IMR-90 (cell line): ENCODE measurements at regions not wholly inside any gene's neighbourhood (a gene's known extent, or its start where the extent isn't known, plus 50 kb on each side); places are given as distances from the start of the nearest gene placed in this dataset.

Experiments used
- ATAC-seq: fragments of 200-7000 bp; cut with Tn5 transposase; 2 replicates; pipeline ENCODE4 v1.9.1; 2020; ENCODE audit warnings: low read depth, mild to moderate bottlenecking, moderate library complexity
- BruUV-seq: library from RNA; stranded (reverse); fragments of 400-500 nt; replicated peaks from 2 replicates; lab custom pipeline; 2021; lab: Mats Ljungman, UMichigan
- CTCF ChIA-PET: fragments of 300-600 bp; formaldehyde crosslinking; extraction: SDS; loops from one replicate; lab custom pipeline; 2021; ENCODE audit warnings: antibody characterized with exemption; lab: Yijun Ruan, JAX
- POLR2A ChIA-PET: fragments of 300-600 bp; sonication (Branson Sonifier 250); formaldehyde crosslinking; loops from one replicate; lab custom pipeline; 2022; ENCODE audit warnings: antibody characterized with exemption; ENCODE audit not compliant: unreplicated experiment; lab: Charles Lee
- DNase-seq: peaks from one replicate; pipeline ENCODE4 v3.0.0; 2013
- H2AFZ ChIP-seq: replicated peaks from 2 replicates; pipeline ENCODE3; 2013; ENCODE audit warnings: low read length, mild to moderate bottlenecking; ENCODE audit not compliant: poor library complexity
- H2AK5ac ChIP-seq: 2 replicates; pipeline ENCODE4 v1.6.1; 2013; ENCODE audit warnings: low read depth, low read length, inconsistent platforms
- H2AK9ac ChIP-seq: replicated peaks from 2 replicates; pipeline ENCODE3; 2013; ENCODE audit warnings: mild to moderate bottlenecking, low read depth, low read length, moderate library complexity; ENCODE audit not compliant: poor library complexity
- H2BK120ac ChIP-seq: 2 replicates; pipeline ENCODE4 v1.6.1; 2013; ENCODE audit warnings: low read depth, low read length, inconsistent platforms
- H2BK15ac ChIP-seq: 3 replicates; pipeline ENCODE4 v1.6.1; 2013; ENCODE audit warnings: low read depth, low read length, inconsistent platforms
- H2BK20ac ChIP-seq: 2 replicates; pipeline ENCODE4 v1.6.1; 2013; ENCODE audit warnings: low read depth, mild to moderate bottlenecking, inconsistent platforms, low read length, moderate library complexity
- H2BK5ac ChIP-seq: 2 replicates; pipeline ENCODE4 v1.6.1; 2013; ENCODE audit warnings: mild to moderate bottlenecking, low read depth, low read length, inconsistent platforms; ENCODE audit not compliant: poor library complexity, severe bottlenecking
- H3K14ac ChIP-seq: replicated peaks from 2 replicates; pipeline ENCODE4 v1.6.1; 2013; ENCODE audit warnings: low read depth, low read length, inconsistent platforms
- H3K18ac ChIP-seq: 2 replicates; pipeline ENCODE4 v1.6.1; 2013; ENCODE audit warnings: low read depth, low read length, control low read depth
- H3K23ac ChIP-seq: 2 replicates; pipeline ENCODE4 v1.6.1; 2013; ENCODE audit warnings: low read depth, low read length, inconsistent platforms
- H3K27ac ChIP-seq: 2 replicates; pipeline ENCODE4 v1.5.1; 2013; ENCODE audit warnings: mild to moderate bottlenecking, control low read depth, low read length; ENCODE audit not compliant: insufficient read depth
- H3K27me3 ChIP-seq: 2 replicates; pipeline ENCODE4 v1.6.1; 2013; ENCODE audit warnings: low read length; ENCODE audit not compliant: control insufficient read depth, insufficient read depth
- H3K36me3 ChIP-seq: 2 replicates; pipeline ENCODE4 v1.6.1; 2013; ENCODE audit warnings: low read length, mixed read lengths; ENCODE audit not compliant: control insufficient read depth, insufficient read depth
- H3K4ac ChIP-seq: 2 replicates; pipeline ENCODE4 v1.6.1; 2013; ENCODE audit warnings: low read depth, low read length, inconsistent platforms
- H3K4me1 ChIP-seq: 2 replicates; pipeline ENCODE4 v1.6.1; 2013; ENCODE audit warnings: low read length, mixed read lengths; ENCODE audit not compliant: control insufficient read depth, insufficient read depth
- H3K4me2 ChIP-seq: 2 replicates; pipeline ENCODE4 v1.6.1; 2013; ENCODE audit warnings: low read depth, mild to moderate bottlenecking, control low read depth, low read length, moderate library complexity
- H3K4me3 ChIP-seq: 2 replicates; pipeline ENCODE4 v1.5.1; 2013; ENCODE audit warnings: low read depth, mild to moderate bottlenecking, control low read depth, low read length, moderate library complexity; ENCODE audit not compliant: insufficient read depth
- H3K56ac ChIP-seq: 2 replicates; pipeline ENCODE4 v1.6.1; 2013; ENCODE audit warnings: low read length, inconsistent platforms; ENCODE audit not compliant: insufficient read depth; ENCODE audit errors: extremely low read depth
- H3K79me1 ChIP-seq, 2 experiments: 2 replicates each; pipeline ENCODE4 v1.6.1; 2013; ENCODE audit warnings: low read length in 2 of 2, inconsistent platforms in 1 of 2, low read depth in 1 of 2
- H3K9ac ChIP-seq: 2 replicates; pipeline ENCODE4 v1.6.1; 2013; ENCODE audit warnings: low read depth, low read length, control low read depth
- H3K9me1 ChIP-seq: 2 replicates; pipeline ENCODE4 v1.6.1; 2013; ENCODE audit warnings: low read length, inconsistent platforms; ENCODE audit not compliant: insufficient read depth
- H3K9me3 ChIP-seq: 2 replicates; pipeline ENCODE4 v1.6.1; 2013; ENCODE audit warnings: low read length; ENCODE audit not compliant: control insufficient read depth, insufficient read depth
- H4K20me1 ChIP-seq: 2 replicates; pipeline ENCODE4 v1.6.1; 2013; ENCODE audit warnings: low read length, inconsistent platforms; ENCODE audit not compliant: insufficient read depth
- H4K5ac ChIP-seq: 2 replicates; pipeline ENCODE4 v1.6.1; 2013; ENCODE audit warnings: mild to moderate bottlenecking, low read depth, low read length, control low read depth
- H4K8ac ChIP-seq, 2 experiments: 2 replicates each; pipeline ENCODE4 v1.6.1; 2013; ENCODE audit warnings: low read depth in 2 of 2, low read length in 2 of 2, control low read depth in 1 of 2, inconsistent platforms in 1 of 2
- H4K91ac ChIP-seq: 2 replicates; pipeline ENCODE4 v1.6.1; 2013; ENCODE audit warnings: low read depth, low read length, inconsistent platforms; ENCODE audit not compliant: insufficient read depth
- CEBPB ChIP-seq: IDR thresholded peaks from 2 replicates; pipeline ENCODE4 v1.6.1; 2012; ENCODE audit warnings: low read depth, low read length, improper control_type of control experiment
- CHD1 ChIP-seq: IDR thresholded peaks from 2 replicates; pipeline ENCODE4 v1.6.1; 2012; ENCODE audit warnings: low read depth, low read length, improper control_type of control experiment
- ELK1 ChIP-seq: fragments of 150-350 bp; IDR thresholded peaks from 2 replicates; pipeline ENCODE4 v1.6.1; 2016; ENCODE audit warnings: low read depth, mild to moderate bottlenecking, low read length, moderate library complexity, borderline replicate concordance
- MAFK ChIP-seq: IDR thresholded peaks from 2 replicates; pipeline ENCODE4 v1.6.1; 2012; ENCODE audit warnings: low read depth, low read length, improper control_type of control experiment
- NFE2L2 ChIP-seq: fragments of 150-350 bp; IDR thresholded peaks from 2 replicates; pipeline ENCODE4 v1.6.1; 2016; ENCODE audit warnings: low read depth, mild to moderate bottlenecking, low read length
- POLR2A ChIP-seq: IDR thresholded peaks from 2 replicates; pipeline ENCODE4 v1.6.1; 2012; ENCODE audit warnings: mild to moderate bottlenecking, low read depth, low read length
- RAD21 ChIP-seq: IDR thresholded peaks from 2 replicates; pipeline ENCODE4 v1.6.1; 2012; ENCODE audit warnings: low read length, improper control_type of control experiment
- RCOR1 ChIP-seq: IDR thresholded peaks from 2 replicates; pipeline ENCODE4 v1.6.1; 2012; ENCODE audit warnings: mild to moderate bottlenecking, low read length, improper control_type of control experiment; ENCODE audit not compliant: insufficient replicate concordance
- RFX5 ChIP-seq: IDR thresholded peaks from 2 replicates; pipeline ENCODE4 v1.8.0; 2012; ENCODE audit warnings: low read depth, mild to moderate bottlenecking, low read length, moderate library complexity
- SMC3 ChIP-seq: fragments of 150-350 bp; IDR thresholded peaks from 2 replicates; pipeline ENCODE4 v1.6.1; 2016; ENCODE audit warnings: low read depth, mild to moderate bottlenecking, antibody characterized with exemption, low read length, moderate library complexity
- USF2 ChIP-seq: fragments of 150-350 bp; IDR thresholded peaks from 2 replicates; pipeline ENCODE4 v1.6.1; 2017; ENCODE audit warnings: mild to moderate bottlenecking, antibody characterized with exemption, low read length, low read depth
- WGBS, 2 experiments: methylation state at CpG; one replicate each; pipeline versions ENCODE4 v1.1.5 to v1.1.7; 2013; ENCODE audit warnings: missing lambda C conversion rate in 2 of 2; ENCODE audit not compliant: insufficient read length in 1 of 2; ENCODE audit errors: extremely low coverage in 2 of 2; 5-methylcytosine and 5-hydroxymethylcytosine counted together
- dilution Hi-C: fragments of 300-500 bp; cut with HindIII; formaldehyde crosslinking; loops from one replicate; pipeline ENCODE4 v1.14.3; 2018; ENCODE audit warnings: low sequenced_read_pairs; ENCODE audit not compliant: unreplicated experiment
- in situ Hi-C: fragments of 300-500 bp; cut with MboI; formaldehyde crosslinking; loops from 3 replicates; pipeline ENCODE4 v1.14.3; 2019; ENCODE audit warnings: low sequenced_read_pairs, inconsistent platforms, mixed read lengths
- intact Hi-C: fragments of 100-400 bp; cut with micrococcal nuclease; formaldehyde crosslinking; loops from 2 replicates; pipeline ENCODE4 v1.10.0; 2022

GRCh38 chr21:36541721-36542139 lies 61.8 kb upstream of the CLDN14 start:
- no peak overlapping the region for H2AFZ ChIP-seq
- CTCF ChIA-PET: no interaction called here
- peaks cover 6% of the 10 kb centered on the region; the same call in 1 of the 2 replicates for H3K9me1 ChIP-seq
- H3K4me1 ChIP-seq: no peaks in the 10 kb centered on the region
- no peak overlapping the region for H4K5ac ChIP-seq
- in situ Hi-C loops: no loop called here
- no peak overlapping the region for H3K4me2 ChIP-seq
- ATAC-seq: no peak
- no peak overlapping the region for H3K4ac ChIP-seq
- intact Hi-C loops: no loop called here
- no peak for DNase-seq
- H2BK5ac ChIP-seq: no peak overlapping the region
- H3K27me3 ChIP-seq: peaks cover 62% of the 10 kb centered on the region
- H2BK20ac ChIP-seq: no peak overlapping the region
- H3K9me3 ChIP-seq: peaks cover 2% of the 10 kb centered on the region; the same call in 1 of the 2 replicates
- H2BK15ac ChIP-seq: no peak overlapping the region
- no peak overlapping the region for H2AK9ac ChIP-seq
- H4K91ac ChIP-seq: no peak overlapping the region
- TF ChIP-seq CHD1 (no peak), SMC3 (no peak), POLR2A (no peak), RFX5 (no peak), NFE2L2 (no peak), USF2 (no peak), RCOR1 (no peak), MAFK (no peak), ELK1 (no peak), RAD21 (no peak), CEBPB (no peak)
- no peak overlapping the region for H3K23ac ChIP-seq
- H3K4me3 ChIP-seq: no peak overlapping the region
- H4K8ac ChIP-seq: no peak overlapping the region
- H2BK120ac ChIP-seq: no peak overlapping the region
- no peak overlapping the region for H3K9ac ChIP-seq
- H3K56ac ChIP-seq: no peak overlapping the region
- no peaks in the 10 kb centered on the region for H3K79me1 ChIP-seq
- dilution Hi-C loops: no loop called here
- no CpG with 5 or more reads among the region's 6 CpGs for WGBS, 2 experiments
- no TSS peak for BruUV-seq
- H3K18ac ChIP-seq: no peak overlapping the region
- no peak overlapping the region for H3K14ac ChIP-seq
- no peaks in the 10 kb centered on the region; the same call in 1 of the 2 replicates for H4K20me1 ChIP-seq
- POLR2A ChIA-PET: no interaction called here
- H3K36me3 ChIP-seq: no peaks in the 10 kb centered on the region
- no peak overlapping the region for H2AK5ac ChIP-seq
- no peak overlapping the region for H3K27ac ChIP-seq
